ENCODE measurements at regions not wholly inside any gene's neighbourhood (a gene's known extent, or its start where the extent isn't known, plus 50 kb on each side); places are given as distances from the start of the nearest gene placed in this dataset.

DNA sequence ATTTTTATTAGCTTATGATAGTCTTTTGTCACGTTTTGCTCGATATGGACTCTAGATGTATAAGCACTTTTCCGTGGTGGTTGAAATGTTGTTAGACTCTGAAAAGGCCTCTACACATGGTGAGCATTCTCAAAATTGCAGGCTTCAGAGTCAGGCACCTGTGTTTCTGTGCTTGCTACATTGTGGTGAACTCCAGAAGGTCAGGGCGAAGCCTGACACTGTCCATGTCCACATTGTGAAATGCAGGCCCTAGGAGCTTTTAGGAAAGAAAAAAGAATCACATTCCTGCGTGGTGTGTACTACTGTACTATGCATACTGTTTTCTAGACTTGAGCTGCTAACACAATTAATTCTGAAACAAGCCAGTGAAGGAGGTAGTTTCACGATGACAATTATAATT is 86.3 kb downstream of the HS3ST1 start:
- no peak for DNase-seq

DNA sequence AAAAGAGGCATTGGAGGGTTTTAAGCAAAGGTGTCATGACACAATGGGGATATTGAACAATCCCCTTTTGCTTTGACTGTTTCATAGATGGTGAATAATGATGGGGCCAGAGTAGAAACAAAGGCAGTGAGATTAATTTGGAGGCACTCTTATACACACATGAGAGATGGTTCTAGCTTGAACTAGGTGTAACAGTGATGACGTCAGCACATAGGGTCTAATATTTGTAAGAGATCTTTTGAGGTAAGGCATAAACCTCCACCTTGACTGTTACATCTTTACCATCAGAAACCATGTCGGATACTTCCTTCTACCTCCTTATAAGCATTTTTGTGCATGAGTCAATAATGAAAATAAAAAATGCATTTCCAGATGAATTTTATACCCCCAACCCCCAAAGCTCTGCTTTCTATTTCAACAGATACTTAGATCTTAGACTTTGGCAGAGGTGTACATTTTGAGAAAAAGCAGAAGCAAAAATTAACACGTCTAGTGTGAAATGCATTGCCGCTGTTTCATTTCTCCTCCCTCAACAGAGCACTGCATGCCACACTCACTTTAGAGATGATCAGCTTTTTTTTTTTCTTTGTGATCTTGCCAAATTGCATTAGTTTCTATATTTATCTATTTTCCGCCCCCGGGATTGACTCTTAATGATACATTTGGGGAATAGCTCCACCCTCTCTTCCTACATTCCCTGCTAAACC is 87.2 kb downstream of the HS3ST1 start:
- no peak for DNase-seq

- no peak for DNase-seq
Observed at GRCh38 chr4:11338956-11339782, 89.5 kb downstream of the HS3ST1 start.

- DNase-seq, result no peak
Observed at GRCh38 chr4:11337287-11337686, 91.4 kb downstream of the HS3ST1 start.

DNA sequence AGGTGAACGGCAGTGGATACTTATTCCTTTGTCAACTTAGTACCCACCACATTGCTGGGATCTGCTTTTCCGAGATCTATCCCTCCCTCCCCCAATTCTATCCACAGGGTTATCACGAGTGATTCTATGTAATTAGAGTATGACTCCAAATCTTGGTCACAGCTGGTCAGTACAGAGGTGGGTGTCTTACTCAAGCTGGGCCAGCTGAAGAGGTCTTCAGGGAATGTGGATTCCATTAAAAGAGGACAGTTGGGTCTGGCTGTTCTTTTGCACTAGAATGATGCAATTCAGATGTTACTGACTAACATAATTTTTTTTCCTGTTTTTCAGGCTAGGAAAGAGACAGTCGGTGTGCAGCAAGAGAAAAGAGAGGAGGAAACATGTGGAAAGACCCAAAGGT is 92.3 kb downstream of the HS3ST1 start:
- no peak for DNase-seq

- DNase-seq, result no peak
Observed at GRCh38 chr4:11334887-11335286, 93.8 kb downstream of the HS3ST1 start.

- DNase-seq, result no peak
Observed at GRCh38 chr4:11328401-11328800, 100.3 kb downstream of the HS3ST1 start.

GRCh38 chr4:11326021-11326420 is 102.7 kb downstream of the HS3ST1 start:
- no peak for DNase-seq

DNA sequence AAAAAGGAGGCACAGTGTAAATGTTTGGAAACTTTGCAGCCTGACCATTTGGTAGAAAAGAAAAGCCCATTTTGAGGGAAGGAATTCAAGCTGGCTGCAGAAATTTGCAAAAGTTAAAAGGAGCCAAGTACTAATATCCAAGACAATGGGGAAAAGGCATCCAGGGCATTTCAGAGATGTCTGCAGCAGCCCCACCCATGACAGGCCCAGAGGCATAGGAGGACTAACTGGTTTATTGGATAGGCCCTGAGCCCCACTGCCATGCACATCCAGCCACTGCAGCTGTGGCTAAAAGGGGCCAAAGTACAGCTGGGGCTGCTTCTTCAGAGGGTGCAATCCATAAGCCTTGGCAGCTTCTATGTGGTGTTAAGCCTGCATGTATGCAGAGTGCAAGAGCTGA is 104.9 kb downstream of the HS3ST1 start:
- no peak for DNase-seq

DNA sequence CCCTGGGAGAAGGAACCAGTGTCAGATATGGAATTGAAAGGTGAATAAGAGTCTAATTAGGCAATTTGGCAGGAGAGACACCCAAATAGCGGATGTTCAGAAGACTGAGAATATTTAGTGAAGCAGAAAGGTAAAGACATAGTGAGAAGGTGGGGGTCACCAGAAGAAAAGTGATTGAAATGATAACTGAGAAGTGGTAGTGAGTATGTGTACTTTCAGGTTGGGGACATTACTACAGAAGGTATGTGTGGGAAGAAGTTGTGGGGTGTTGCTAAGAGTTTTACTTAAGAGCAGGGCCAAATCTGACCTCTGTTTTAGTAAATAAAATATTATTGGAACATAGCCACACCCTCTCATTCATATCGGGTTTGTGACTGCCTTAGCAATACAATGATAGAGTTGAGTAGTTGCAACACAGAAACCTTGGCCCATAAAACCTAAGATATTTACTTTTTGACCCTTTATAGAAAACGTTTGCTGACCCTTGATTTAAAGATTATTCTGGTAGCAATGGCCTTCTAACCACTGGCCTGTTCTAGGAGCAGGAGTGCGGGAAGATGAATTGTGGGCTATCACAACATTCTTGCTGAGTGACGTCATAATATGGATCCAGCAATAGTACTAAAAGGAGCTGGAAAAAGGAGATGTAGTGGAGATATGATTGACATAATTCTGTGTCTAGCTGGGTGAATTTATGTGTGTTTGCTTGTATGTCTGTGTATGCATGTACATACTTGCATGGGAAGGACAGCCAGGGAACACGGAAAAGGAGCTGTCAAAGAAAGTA is 115.3 kb downstream of the HS3ST1 start:
- no peak for DNase-seq

GRCh38 chr4:11312389-11312788 is 116.3 kb downstream of the HS3ST1 start:
- no peak for DNase-seq

DNA sequence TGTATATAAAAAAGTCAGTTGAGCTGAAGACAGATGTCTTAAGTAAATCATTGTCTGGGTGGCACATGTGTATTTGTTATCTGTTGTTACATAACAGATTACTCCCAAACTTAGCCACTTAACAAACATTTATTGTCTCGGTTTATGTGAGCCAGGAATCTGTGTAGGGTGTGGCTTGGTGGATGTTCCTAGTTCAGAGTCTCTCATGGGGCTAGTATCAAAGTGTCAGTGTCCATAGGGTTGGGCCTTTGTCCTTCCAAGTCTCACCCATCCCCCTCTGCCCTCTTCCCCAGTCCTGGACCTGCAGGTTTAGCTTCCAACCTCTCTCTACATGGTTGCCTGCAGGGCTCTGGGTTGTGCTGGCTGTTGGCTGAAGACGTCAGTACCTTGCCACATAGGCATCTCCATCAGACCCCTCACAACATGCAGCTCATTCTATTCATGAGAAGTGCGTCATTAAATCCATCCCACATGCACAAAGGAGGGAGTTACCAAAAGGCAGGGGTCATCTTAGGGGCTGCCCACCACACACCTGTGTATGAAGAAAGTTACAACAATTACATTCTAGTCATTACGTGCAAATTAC is 127.5 kb downstream of the HS3ST1 start:
- no peak for DNase-seq

- DNase-seq, result no peak
Observed at GRCh38 chr4:11299836-11300235, 128.9 kb downstream of the HS3ST1 start.

- no peak for DNase-seq
Observed at GRCh38 chr4:11299016-11299415, 129.7 kb downstream of the HS3ST1 start.

DNA sequence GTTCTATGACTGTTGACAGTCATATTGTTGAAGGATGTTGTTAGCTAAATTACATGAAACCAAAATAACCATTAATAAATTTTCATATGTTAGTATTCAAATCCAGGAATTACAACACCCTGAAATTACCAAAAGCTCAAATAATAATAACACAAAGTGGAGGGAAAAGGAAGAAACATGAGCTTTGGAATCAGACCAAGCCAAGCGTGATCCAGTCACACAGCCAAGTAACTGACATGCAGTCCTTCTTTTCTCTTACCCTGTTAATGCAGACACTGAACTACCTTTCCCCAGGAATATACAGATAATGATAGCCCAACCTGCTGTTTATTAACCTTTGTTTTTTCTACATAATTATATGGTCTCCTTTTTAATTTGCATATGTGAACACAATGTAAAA is 130.2 kb downstream of the HS3ST1 start:
- DNase-seq, result no peak

- no peak for DNase-seq
Observed at GRCh38 chr4:11297627-11298026, 131.1 kb downstream of the HS3ST1 start.

DNA sequence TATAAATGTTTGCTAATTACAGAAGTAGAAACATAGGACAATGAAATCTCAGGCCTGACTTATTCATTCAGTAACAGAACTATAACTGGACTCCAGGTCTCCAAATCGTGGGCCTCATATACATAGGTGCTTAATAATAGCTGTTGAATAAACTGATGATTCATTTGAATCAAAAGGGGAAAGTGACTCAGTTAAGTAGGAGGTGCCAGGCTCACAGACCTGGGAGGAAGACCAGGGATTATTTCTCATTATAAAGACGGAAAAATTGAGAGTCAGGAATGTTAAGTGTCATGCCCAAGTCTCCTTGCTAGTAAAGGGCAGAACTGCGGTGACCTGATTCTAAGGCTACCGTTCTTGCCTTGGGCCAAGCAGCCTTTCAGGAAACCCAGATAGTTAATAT is 131.5 kb downstream of the HS3ST1 start:
- DNase-seq, result no peak

DNA sequence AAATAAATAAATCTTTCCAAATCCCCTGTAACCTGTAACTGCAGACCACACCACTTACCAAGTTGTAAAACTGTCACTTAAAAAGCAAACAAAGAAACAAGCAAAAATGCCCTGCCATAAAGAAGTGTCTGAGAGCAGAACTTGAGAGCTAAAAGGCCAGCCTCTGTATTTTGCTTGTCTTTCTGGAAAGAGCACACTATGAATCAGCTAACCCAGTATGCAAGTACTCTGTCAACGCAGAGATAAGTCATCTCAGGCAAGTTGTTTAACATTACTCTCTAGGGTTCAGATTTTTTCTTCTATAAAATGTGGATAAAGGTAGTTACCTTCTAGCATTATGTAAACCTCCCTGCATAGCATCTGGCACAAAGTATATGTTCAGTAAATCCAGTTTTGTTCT is 134.8 kb downstream of the HS3ST1 start:
- no peak for DNase-seq

- DNase-seq, result no peak
Observed at GRCh38 chr4:11287055-11287454, 141.6 kb downstream of the HS3ST1 start.

DNA sequence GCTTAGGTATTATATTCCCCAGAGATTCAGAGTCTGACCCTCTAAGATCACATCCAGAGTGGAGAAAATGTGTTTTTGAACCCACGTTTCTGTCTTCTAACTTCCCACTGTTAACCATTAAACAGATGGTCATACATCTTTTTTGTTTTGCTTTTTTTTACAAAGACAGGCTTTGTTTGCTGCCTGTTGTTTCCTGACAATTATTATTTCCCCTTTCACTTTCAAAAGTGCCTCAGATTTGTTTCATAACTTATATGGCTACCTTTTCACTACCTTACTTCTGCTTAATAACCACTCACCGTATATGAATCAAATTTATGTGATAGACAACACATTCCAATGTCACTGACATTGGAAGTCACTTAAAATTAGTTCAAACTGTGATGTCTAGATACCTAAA is 142.2 kb downstream of the HS3ST1 start:
- DNase-seq, result no peak

GRCh38 chr4:11281720-11282119 is 147.0 kb downstream of the HS3ST1 start:
- no peak for DNase-seq

GRCh38 chr4:11271263-11271662 is 157.4 kb downstream of the HS3ST1 start:
- no peak for DNase-seq

GRCh38 chr4:11268149-11268548 is 160.5 kb downstream of the HS3ST1 start:
- DNase-seq, result no peak

All from left kidney (tissue), 1 donor.